ENCODE measurements at regions not wholly inside any gene's neighbourhood (a gene's known extent, or its start where the extent isn't known, plus 50 kb on each side); places are given as distances from the start of the nearest gene placed in this dataset.

GRCh38 chr11:81207421-81208054 is 1526.1 kb downstream of the FAM181B start:
- no peak overlapping the region for H3K23ac ChIP-seq (ENCODE audit: low read length in 2 of 2)
- no peak overlapping the region for H2BK5ac ChIP-seq (ENCODE audit: low read depth, low read length, poor library complexity, severe bottlenecking)
- no peaks in the 10 kb centered on the region for H3K4me1 ChIP-seq (ENCODE audit: control insufficient read depth, insufficient read depth, low read depth, low read length)
- H2BK12ac ChIP-seq (ENCODE audit: low read length in 2 of 2) = no peak overlapping the region
- H3K14ac ChIP-seq (ENCODE audit: low read length in 2 of 2) = no peak overlapping the region
- no peak overlapping the region for H3K4me3 ChIP-seq (ENCODE audit: insufficient read depth in 1 of 2, low read depth in 1 of 2, low read length in 2 of 2)
- H3K27ac ChIP-seq (ENCODE audit: low read length, poor library complexity, severe bottlenecking) = no peak overlapping the region
- no peak overlapping the region for H4K8ac ChIP-seq (ENCODE audit: low read length)
- H3K4ac ChIP-seq (ENCODE audit: low read depth in 1 of 2, low read length in 2 of 2) = no peak overlapping the region
- no peak for DNase-seq
- H3K4me2 ChIP-seq (ENCODE audit: low read length, poor library complexity, severe bottlenecking) = no peak overlapping the region
- H2BK120ac ChIP-seq (ENCODE audit: low read depth, low read length) = no peak overlapping the region
- H3K9ac ChIP-seq (ENCODE audit: low read length) = no peak overlapping the region
- peaks cover 2% of the 10 kb centered on the region for H3K9me3 ChIP-seq (ENCODE audit: control insufficient read depth, low read length)
- WGBS = 92% methylated on average over 39 of the region's 43 CpGs
- no peak overlapping the region for H2BK15ac ChIP-seq (ENCODE audit: low read depth, poor library complexity, severe bottlenecking)
- no peaks in the 10 kb centered on the region for H3K36me3 ChIP-seq (ENCODE audit: control insufficient read depth in 1 of 2, insufficient read depth in 2 of 2, low read depth in 1 of 2, low read length in 2 of 2)
- no peak overlapping the region for H2AFZ ChIP-seq (ENCODE audit: low read depth, low read length)
- H3K27me3 ChIP-seq (ENCODE audit: control insufficient read depth in 1 of 2, insufficient read depth in 1 of 2, low read length in 2 of 2) = no peaks in the 10 kb centered on the region
- no peaks in the 10 kb centered on the region for H3K79me1 ChIP-seq (replicated peaks; ENCODE audit: low read length, poor library complexity, severe bottlenecking)
- no peak overlapping the region for H4K91ac ChIP-seq (ENCODE audit: low read length)
- H3K18ac ChIP-seq (ENCODE audit: low read depth in 1 of 2, low read length in 2 of 2) = no peak overlapping the region
- no peak overlapping the region for H2AK5ac ChIP-seq (ENCODE audit: low read length, severe bottlenecking)

GRCh38 chr11:81203876-81204275 is 1529.8 kb downstream of the FAM181B start:
- no CpG with 5 or more reads among the region's 1 CpG for WGBS
- Histone ChIP-seq H3K9me3 (ENCODE audit: control insufficient read depth, low read length) (peaks cover 11% of the 10 kb centered on the region), H3K18ac (ENCODE audit: low read depth in 1 of 2, low read length in 2 of 2) (no peak overlapping the region), H3K79me1 (replicated peaks; ENCODE audit: low read length, poor library complexity, severe bottlenecking) (no peaks in the 10 kb centered on the region), H3K9ac (ENCODE audit: low read length) (no peak overlapping the region), H3K23ac (ENCODE audit: low read length in 2 of 2) (no peak overlapping the region), H2BK15ac (ENCODE audit: low read depth, poor library complexity, severe bottlenecking) (no peak overlapping the region), H2AK5ac (ENCODE audit: low read length, severe bottlenecking) (no peak overlapping the region), H3K4ac (ENCODE audit: low read depth in 1 of 2, low read length in 2 of 2) (no peak overlapping the region), H3K14ac (ENCODE audit: low read length in 2 of 2) (no peak overlapping the region), H3K4me3 (ENCODE audit: insufficient read depth in 1 of 2, low read depth in 1 of 2, low read length in 2 of 2) (no peak overlapping the region), H3K27ac (ENCODE audit: low read length, poor library complexity, severe bottlenecking) (no peak overlapping the region), H3K27me3 (ENCODE audit: control insufficient read depth in 1 of 2, insufficient read depth in 1 of 2, low read length in 2 of 2) (no peaks in the 10 kb centered on the region), H3K36me3 (ENCODE audit: control insufficient read depth in 1 of 2, insufficient read depth in 2 of 2, low read depth in 1 of 2, low read length in 2 of 2) (no peaks in the 10 kb centered on the region), H2AFZ (ENCODE audit: low read depth, low read length) (no peak overlapping the region), H4K8ac (ENCODE audit: low read length) (no peak overlapping the region), H3K4me2 (ENCODE audit: low read length, poor library complexity, severe bottlenecking) (no peak overlapping the region), H2BK12ac (ENCODE audit: low read length in 2 of 2) (no peak overlapping the region), H2BK120ac (ENCODE audit: low read depth, low read length) (no peak overlapping the region), H2BK5ac (ENCODE audit: low read depth, low read length, poor library complexity, severe bottlenecking) (no peak overlapping the region), H3K4me1 (ENCODE audit: control insufficient read depth, insufficient read depth, low read depth, low read length) (no peaks in the 10 kb centered on the region), H4K91ac (ENCODE audit: low read length) (no peak overlapping the region)
- DNase-seq = no peak

- no peak overlapping the region for H3K4me3 ChIP-seq (ENCODE audit: insufficient read depth in 1 of 2, low read depth in 1 of 2, low read length in 2 of 2)
- H2BK15ac ChIP-seq (ENCODE audit: low read depth, poor library complexity, severe bottlenecking) = no peak overlapping the region
- H3K23ac ChIP-seq (ENCODE audit: low read length in 2 of 2) = no peak overlapping the region
- no peak for DNase-seq
- H2BK5ac ChIP-seq (ENCODE audit: low read depth, low read length, poor library complexity, severe bottlenecking) = no peak overlapping the region
- H3K9ac ChIP-seq (ENCODE audit: low read length) = no peak overlapping the region
- H3K9me3 ChIP-seq (ENCODE audit: control insufficient read depth, low read length) = peaks cover 25% of the 10 kb centered on the region
- no peak overlapping the region for H2AK5ac ChIP-seq (ENCODE audit: low read length, severe bottlenecking)
- no peak overlapping the region for H3K4ac ChIP-seq (ENCODE audit: low read depth in 1 of 2, low read length in 2 of 2)
- no peak overlapping the region for H3K4me2 ChIP-seq (ENCODE audit: low read length, poor library complexity, severe bottlenecking)
- H3K18ac ChIP-seq (ENCODE audit: low read depth in 1 of 2, low read length in 2 of 2) = no peak overlapping the region
- H2BK120ac ChIP-seq (ENCODE audit: low read depth, low read length) = no peak overlapping the region
- no peaks in the 10 kb centered on the region for H3K27me3 ChIP-seq (ENCODE audit: control insufficient read depth in 1 of 2, insufficient read depth in 1 of 2, low read length in 2 of 2)
- no peaks in the 10 kb centered on the region for H3K36me3 ChIP-seq (ENCODE audit: control insufficient read depth in 1 of 2, insufficient read depth in 2 of 2, low read depth in 1 of 2, low read length in 2 of 2)
- H3K27ac ChIP-seq (ENCODE audit: low read length, poor library complexity, severe bottlenecking) = no peak overlapping the region
- 62% methylated on average over 3 of the region's 3 CpGs for WGBS
- H2BK12ac ChIP-seq (ENCODE audit: low read length in 2 of 2) = no peak overlapping the region
- H3K14ac ChIP-seq (ENCODE audit: low read length in 2 of 2) = no peak overlapping the region
- H2AFZ ChIP-seq (ENCODE audit: low read depth, low read length) = no peak overlapping the region
- no peaks in the 10 kb centered on the region for H3K4me1 ChIP-seq (ENCODE audit: control insufficient read depth, insufficient read depth, low read depth, low read length)
- no peaks in the 10 kb centered on the region for H3K79me1 ChIP-seq (replicated peaks; ENCODE audit: low read length, poor library complexity, severe bottlenecking)
- H4K91ac ChIP-seq (ENCODE audit: low read length) = no peak overlapping the region
- no peak overlapping the region for H4K8ac ChIP-seq (ENCODE audit: low read length)
These were observed 1536.3 kb downstream of the FAM181B start for GRCh38 chr11:81197396-81197795.

GRCh38 chr11:81192516-81192915 is 1541.1 kb downstream of the FAM181B start:
- no peaks in the 10 kb centered on the region for H3K36me3 ChIP-seq (ENCODE audit: control insufficient read depth in 1 of 2, insufficient read depth in 2 of 2, low read depth in 1 of 2, low read length in 2 of 2)
- no peak overlapping the region for H2BK12ac ChIP-seq (ENCODE audit: low read length in 2 of 2)
- H3K9me3 ChIP-seq (ENCODE audit: control insufficient read depth, low read length) = peaks cover 11% of the 10 kb centered on the region
- no peak overlapping the region for H3K27ac ChIP-seq (ENCODE audit: low read length, poor library complexity, severe bottlenecking)
- no peak overlapping the region for H3K14ac ChIP-seq (ENCODE audit: low read length in 2 of 2)
- H3K79me1 ChIP-seq (replicated peaks; ENCODE audit: low read length, poor library complexity, severe bottlenecking) = no peaks in the 10 kb centered on the region
- no peak overlapping the region for H2AFZ ChIP-seq (ENCODE audit: low read depth, low read length)
- no peaks in the 10 kb centered on the region for H3K27me3 ChIP-seq (ENCODE audit: control insufficient read depth in 1 of 2, insufficient read depth in 1 of 2, low read length in 2 of 2)
- H3K18ac ChIP-seq (ENCODE audit: low read depth in 1 of 2, low read length in 2 of 2) = no peak overlapping the region
- H3K4me2 ChIP-seq (ENCODE audit: low read length, poor library complexity, severe bottlenecking) = no peak overlapping the region
- H2BK15ac ChIP-seq (ENCODE audit: low read depth, poor library complexity, severe bottlenecking) = no peak overlapping the region
- no peak overlapping the region for H2AK5ac ChIP-seq (ENCODE audit: low read length, severe bottlenecking)
- no peak overlapping the region for H3K4me3 ChIP-seq (ENCODE audit: insufficient read depth in 1 of 2, low read depth in 1 of 2, low read length in 2 of 2)
- H2BK5ac ChIP-seq (ENCODE audit: low read depth, low read length, poor library complexity, severe bottlenecking) = no peak overlapping the region
- no peak for DNase-seq
- no peak overlapping the region for H3K4ac ChIP-seq (ENCODE audit: low read depth in 1 of 2, low read length in 2 of 2)
- no peak overlapping the region for H3K23ac ChIP-seq (ENCODE audit: low read length in 2 of 2)
- no peak overlapping the region for H2BK120ac ChIP-seq (ENCODE audit: low read depth, low read length)
- no peak overlapping the region for H4K8ac ChIP-seq (ENCODE audit: low read length)
- H3K4me1 ChIP-seq (ENCODE audit: control insufficient read depth, insufficient read depth, low read depth, low read length) = no peaks in the 10 kb centered on the region
- no peak overlapping the region for H3K9ac ChIP-seq (ENCODE audit: low read length)
- H4K91ac ChIP-seq (ENCODE audit: low read length) = no peak overlapping the region
